PFSK-1 (cell line): ENCODE measurements at regions not wholly inside any gene's neighbourhood (a gene's known extent, or its start where the extent isn't known, plus 50 kb on each side); places are given as distances from the start of the nearest gene placed in this dataset.

Source experiments
- POLR2AphosphoS5 ChIP-seq: IDR thresholded peaks from 2 replicates; pipeline ENCODE4 v1.6.1; 2012; ENCODE audit warnings: low read depth, mild to moderate bottlenecking, control low read depth, low read length, moderate library complexity
- SIN3A ChIP-seq: IDR thresholded peaks from 2 replicates; pipeline ENCODE4 v1.6.1; 2012; ENCODE audit warnings: mild to moderate bottlenecking, low read length, moderate library complexity, borderline replicate concordance; ENCODE audit not compliant: insufficient read depth
- TAF1 ChIP-seq: IDR thresholded peaks from 2 replicates; pipeline ENCODE4 v1.6.1; 2012; ENCODE audit warnings: low read length, control low read depth, borderline replicate concordance; ENCODE audit not compliant: insufficient read depth
- TF ChIP-seq, protein P1 (sequence below), 2 experiments: IDR thresholded peaks; 2 replicates each; pipeline versions ENCODE4 v1.6.1 to v1.8.0; 2011 to 2012; ENCODE audit warnings: low read depth in 2 of 2, low read length in 2 of 2, control low read depth in 1 of 2, inconsistent platforms in 1 of 2, mild to moderate bottlenecking in 1 of 2, moderate library complexity in 1 of 2; ENCODE audit not compliant: insufficient read depth in 1 of 2

DNA sequence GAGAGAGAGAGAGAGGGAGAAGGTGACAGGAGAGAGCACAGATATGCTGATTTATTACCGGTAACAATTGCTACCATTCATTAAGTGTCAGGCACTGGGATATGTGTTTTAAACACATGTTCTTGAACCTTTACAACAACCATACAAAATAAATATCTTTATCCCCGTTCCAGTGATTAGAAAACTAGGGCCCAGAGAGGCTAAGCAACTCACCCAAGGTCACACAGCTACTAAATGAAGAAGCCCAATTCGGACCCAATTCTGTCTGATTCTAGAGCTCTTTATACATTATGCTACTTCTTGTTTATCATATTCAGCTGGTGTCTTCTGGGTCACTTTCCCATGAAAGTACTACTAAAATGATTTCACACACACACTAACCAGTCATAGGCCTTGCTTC, 154.0 kb upstream of the RAG2 start:
- TF ChIP-seq TAF1 (no peak), SIN3A (no peak), POLR2AphosphoS5 (no peak)
- TF ChIP-seq, protein P1, sequence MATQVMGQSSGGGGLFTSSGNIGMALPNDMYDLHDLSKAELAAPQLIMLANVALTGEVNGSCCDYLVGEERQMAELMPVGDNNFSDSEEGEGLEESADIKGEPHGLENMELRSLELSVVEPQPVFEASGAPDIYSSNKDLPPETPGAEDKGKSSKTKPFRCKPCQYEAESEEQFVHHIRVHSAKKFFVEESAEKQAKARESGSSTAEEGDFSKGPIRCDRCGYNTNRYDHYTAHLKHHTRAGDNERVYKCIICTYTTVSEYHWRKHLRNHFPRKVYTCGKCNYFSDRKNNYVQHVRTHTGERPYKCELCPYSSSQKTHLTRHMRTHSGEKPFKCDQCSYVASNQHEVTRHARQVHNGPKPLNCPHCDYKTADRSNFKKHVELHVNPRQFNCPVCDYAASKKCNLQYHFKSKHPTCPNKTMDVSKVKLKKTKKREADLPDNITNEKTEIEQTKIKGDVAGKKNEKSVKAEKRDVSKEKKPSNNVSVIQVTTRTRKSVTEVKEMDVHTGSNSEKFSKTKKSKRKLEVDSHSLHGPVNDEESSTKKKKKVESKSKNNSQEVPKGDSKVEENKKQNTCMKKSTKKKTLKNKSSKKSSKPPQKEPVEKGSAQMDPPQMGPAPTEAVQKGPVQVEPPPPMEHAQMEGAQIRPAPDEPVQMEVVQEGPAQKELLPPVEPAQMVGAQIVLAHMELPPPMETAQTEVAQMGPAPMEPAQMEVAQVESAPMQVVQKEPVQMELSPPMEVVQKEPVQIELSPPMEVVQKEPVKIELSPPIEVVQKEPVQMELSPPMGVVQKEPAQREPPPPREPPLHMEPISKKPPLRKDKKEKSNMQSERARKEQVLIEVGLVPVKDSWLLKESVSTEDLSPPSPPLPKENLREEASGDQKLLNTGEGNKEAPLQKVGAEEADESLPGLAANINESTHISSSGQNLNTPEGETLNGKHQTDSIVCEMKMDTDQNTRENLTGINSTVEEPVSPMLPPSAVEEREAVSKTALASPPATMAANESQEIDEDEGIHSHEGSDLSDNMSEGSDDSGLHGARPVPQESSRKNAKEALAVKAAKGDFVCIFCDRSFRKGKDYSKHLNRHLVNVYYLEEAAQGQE (IDR thresholded peaks at IDR 0.05; ENCODE audit: insufficient read depth in 1 of 2, low read depth in 2 of 2, low read length in 2 of 2) = no peak
